ENCODE measurements at regions not wholly inside any gene's neighbourhood (a gene's known extent, or its start where the extent isn't known, plus 50 kb on each side); places are given as distances from the start of the nearest gene placed in this dataset.

GRCh38 chr7:156102267-156102666 lies 290.0 kb upstream of the SHH start:
- no peak for FAIRE-seq
- no peak for TF ChIP-seq CTCF (IDR thresholded peaks at IDR 0.05; ENCODE audit: insufficient read depth, missing control alignments)
- no peak for DNase-seq (ENCODE audit: insufficient read length, low spot score)

DNA sequence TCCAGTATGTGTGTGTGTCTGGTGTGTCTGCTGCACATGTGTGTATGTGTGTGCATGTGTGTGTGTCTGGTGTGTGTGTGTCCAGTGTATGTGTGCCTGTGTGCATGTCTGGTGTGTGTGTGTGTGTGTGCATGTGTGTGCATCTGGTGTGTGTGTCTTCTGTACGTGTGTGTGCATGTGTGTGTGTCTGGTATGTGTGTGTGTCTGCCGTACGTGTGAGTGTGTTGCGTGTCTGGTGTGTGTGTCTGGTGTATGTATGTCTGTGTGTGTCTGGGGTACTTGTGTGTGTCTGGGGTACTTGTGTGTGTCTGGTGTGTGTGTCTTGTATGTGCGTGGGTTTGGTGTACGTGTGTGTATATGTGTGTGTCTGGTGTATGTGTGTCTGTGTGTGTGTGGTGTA lies 289.1 kb upstream of the SHH start:
- DNase-seq (ENCODE audit: insufficient read length, low spot score) (no peak), FAIRE-seq (no peak)
- TF ChIP-seq CTCF (IDR thresholded peaks at IDR 0.05; ENCODE audit: insufficient read depth, missing control alignments) = no peak

GRCh38 chr7:156100086-156100485 lies 287.8 kb upstream of the SHH start:
- DNase-seq (ENCODE audit: insufficient read length, low spot score) (no peak), FAIRE-seq (no peak)
- no peak for TF ChIP-seq CTCF (IDR thresholded peaks at IDR 0.05; ENCODE audit: insufficient read depth, missing control alignments)

- DNase-seq (ENCODE audit: insufficient read length, low spot score) (no peak), FAIRE-seq (no peak)
- TF ChIP-seq CTCF (IDR thresholded peaks at IDR 0.05; ENCODE audit: insufficient read depth, missing control alignments) = no peak
These were observed 286.8 kb upstream of the SHH start for GRCh38 chr7:156099085-156099484.

GRCh38 chr7:156096771-156097538 lies 284.7 kb upstream of the SHH start:
- no peak for FAIRE-seq
- no peak for TF ChIP-seq CTCF (IDR thresholded peaks at IDR 0.05; ENCODE audit: insufficient read depth, missing control alignments)
- DNase-seq (ENCODE audit: insufficient read length, low spot score) = no peak

DNA sequence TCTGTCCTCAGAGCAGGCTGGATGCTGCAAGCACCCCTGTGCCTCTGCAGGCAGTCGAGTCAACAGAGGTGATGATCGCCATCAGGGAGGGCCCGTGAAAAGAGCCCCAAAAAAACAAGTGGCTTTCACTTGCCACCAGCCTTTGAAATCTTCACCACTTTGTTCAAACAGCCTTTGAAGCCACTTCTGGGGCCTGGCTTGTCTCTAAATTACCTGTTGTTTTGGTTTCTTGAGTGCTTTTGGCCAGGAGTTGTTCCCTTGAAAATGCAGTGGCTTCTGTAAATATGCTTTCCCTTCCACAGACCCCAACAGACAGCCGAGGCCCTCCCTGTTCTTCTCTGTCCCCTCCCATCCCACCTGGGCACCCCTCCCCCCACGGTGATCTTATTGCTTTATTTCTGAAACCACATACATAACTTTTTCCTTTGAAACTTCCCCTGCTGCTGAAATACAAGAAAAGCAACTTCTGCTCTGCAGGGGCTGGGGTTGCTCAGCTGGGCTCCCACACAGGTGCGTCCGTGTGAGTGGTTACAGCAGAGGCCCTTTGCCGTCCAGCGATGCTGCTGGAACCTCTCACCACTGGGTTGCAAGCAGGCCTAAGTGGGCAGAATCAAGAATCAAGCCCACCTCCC lies 283.8 kb upstream of the SHH start:
- FAIRE-seq = no peak
- TF ChIP-seq CTCF (IDR thresholded peaks at IDR 0.05; ENCODE audit: insufficient read depth, missing control alignments) = no peak
- DNase-seq (ENCODE audit: insufficient read length, low spot score) = no peak

Measured in D721Med (cell line).